SK-N-SH (cell line): ENCODE measurements at regions not wholly inside any gene's neighbourhood (a gene's known extent, or its start where the extent isn't known, plus 50 kb on each side); places are given as distances from the start of the nearest gene placed in this dataset.

Experiments used
- CTCF ChIA-PET: fragments of 300-600, 350-600 bp; formaldehyde crosslinking; extraction: SDS; loops from one replicate; lab custom pipeline; 2021; lab: Yijun Ruan, JAX
- POLR2A ChIA-PET: fragments of 350-600 bp; sonication (Branson Sonifier 250); formaldehyde crosslinking; extraction: SDS; loops from one replicate; lab custom pipeline; 2020; ENCODE audit warnings: antibody characterized with exemption, inconsistent platforms; lab: Yijun Ruan, JAX
- DNase-seq: peaks from one replicate; pipeline ENCODE4 v3.0.0; 2012
- H2AFZ ChIP-seq: fragments of 200-600 bp; sonication (generic); 2 replicates; pipeline ENCODE4 v1.8.1; 2016; ENCODE audit warnings: antibody characterized with exemption, mild to moderate bottlenecking, low read depth
- H3F3A ChIP-seq: fragments of 200-600 bp; sonication (generic); replicated peaks from 2 replicates; pipeline ENCODE3; 2016; ENCODE audit warnings: antibody characterized with exemption, mild to moderate bottlenecking; ENCODE audit not compliant: insufficient read depth
- H3K27ac ChIP-seq, 2 experiments: fragments of 200-500 bp in 1 of 2; fragments of 200-600 bp in 1 of 2; sonication (Bioruptor generic) in 1 of 2; sonication (generic), shearing (Covaris generic) in 1 of 2; 2 replicates each; pipeline versions ENCODE4 v1.5.1 to v1.6.1; 2014 to 2016; ENCODE audit warnings: low read depth in 2 of 2, inconsistent platforms in 1 of 2, low read length in 1 of 2, mild to moderate bottlenecking in 1 of 2, mixed read lengths in 1 of 2
- H3K27me3 ChIP-seq: fragments of 200-600 bp; sonication (generic), shearing (Covaris generic); 2 replicates; pipeline ENCODE4 v1.6.1; 2016; ENCODE audit warnings: mixed run types; ENCODE audit not compliant: insufficient read depth
- H3K36me3 ChIP-seq, 2 experiments: fragments of 200-500 bp in 1 of 2; fragments of 200-600 bp in 1 of 2; sonication (Bioruptor generic) in 1 of 2; sonication (generic) in 1 of 2; replicated peaks in 1 of 2; 2 replicates each; pipeline versions ENCODE3 to v1.5.1; 2014 to 2016; ENCODE audit warnings: low read length in 1 of 2, mild to moderate bottlenecking in 1 of 2; ENCODE audit not compliant: insufficient read depth in 2 of 2, control insufficient read depth in 1 of 2
- H3K4me1 ChIP-seq, 2 experiments: fragments of 200-500 bp in 1 of 2; fragments of 200-600 bp in 1 of 2; sonication (Bioruptor generic) in 1 of 2; sonication (generic), shearing (Covaris generic) in 1 of 2; 2 replicates each; pipeline versions ENCODE4 v1.5.1 to v1.6.1; 2014 to 2016; ENCODE audit warnings: low read depth in 1 of 2, low read length in 1 of 2, mixed run types in 1 of 2; ENCODE audit not compliant: insufficient read depth in 2 of 2, control insufficient read depth in 1 of 2
- H3K4me2 ChIP-seq: fragments of 200-600 bp; sonication (generic), shearing (Covaris generic); 2 replicates; pipeline ENCODE4 v1.6.1; 2017; ENCODE audit warnings: mixed run types
- H3K4me3 ChIP-seq, 2 experiments: fragments of 200-500 bp in 1 of 2; fragments of 200-600 bp in 1 of 2; sonication (Bioruptor generic) in 1 of 2; sonication (generic), shearing (Covaris generic) in 1 of 2; 2 replicates each; pipeline versions ENCODE4 v1.5.1 to v1.8.1; 2014 to 2016; ENCODE audit warnings: low read depth in 2 of 2, inconsistent platforms in 1 of 2, low read length in 1 of 2, mild to moderate bottlenecking in 1 of 2, mixed read lengths in 1 of 2, moderate library complexity in 1 of 2
- H3K79me2 ChIP-seq: fragments of 200-600 bp; sonication (generic); 2 replicates; pipeline ENCODE4 v1.8.1; 2017; ENCODE audit warnings: mild to moderate bottlenecking; ENCODE audit not compliant: insufficient read depth
- H3K9ac ChIP-seq: fragments of 200-600 bp; sonication (generic); 2 replicates; pipeline ENCODE4 v1.6.1; 2017; ENCODE audit warnings: mixed run types
- H3K9me2 ChIP-seq: fragments of 200-600 bp; sonication (generic); 2 replicates; pipeline ENCODE4 v1.6.1; 2017; ENCODE audit warnings: mixed run types
- H3K9me3 ChIP-seq: fragments of 200-600 bp; sonication (generic); 2 replicates; pipeline ENCODE4 v1.6.1; 2017; ENCODE audit warnings: mixed run types, mild to moderate bottlenecking, moderate library complexity
- H4K20me1 ChIP-seq: fragments of 200-600 bp; sonication (generic); 2 replicates; pipeline ENCODE4 v1.6.1; 2017; ENCODE audit warnings: mild to moderate bottlenecking, mixed run types; ENCODE audit not compliant: insufficient read depth
- CTCF ChIP-seq: fragments of 200-600 bp; sonication (generic); IDR thresholded peaks from 2 replicates; pipeline ENCODE4 v1.6.1; 2017; ENCODE audit warnings: antibody characterized with exemption, mild to moderate bottlenecking, moderate library complexity
- ELF1 ChIP-seq: IDR thresholded peaks from 2 replicates; pipeline ENCODE4 v1.4.0; 2012
- EZH2phosphoT487 ChIP-seq: fragments of 200-600 bp; sonication (generic); IDR thresholded peaks from 2 replicates; pipeline ENCODE4 v1.6.1; 2017; ENCODE audit warnings: low read depth, mixed run types, mild to moderate bottlenecking, antibody characterized with exemption, moderate library complexity, borderline replicate concordance
- FOSL2 ChIP-seq: IDR thresholded peaks from 2 replicates; pipeline ENCODE4 v1.4.0; 2012; ENCODE audit warnings: low read depth, mild to moderate bottlenecking, moderate library complexity, borderline replicate concordance
- GABPA ChIP-seq: IDR thresholded peaks from 2 replicates; pipeline ENCODE4 v1.4.0; 2012; ENCODE audit warnings: low read depth, mild to moderate bottlenecking
- GATA2 ChIP-seq: sonication (generic); formaldehyde crosslinking; IDR thresholded peaks from 2 replicates; pipeline ENCODE4 v1.5.0; 2020; ENCODE audit warnings: mild to moderate bottlenecking, missing genetic modification reagents
- JUND ChIP-seq: IDR thresholded peaks from 2 replicates; pipeline ENCODE4 v1.4.0; 2012
- MEF2A ChIP-seq: IDR thresholded peaks from 2 replicates; pipeline ENCODE4 v1.4.0; 2012; ENCODE audit warnings: low read depth, borderline replicate concordance
- MXI1 ChIP-seq: IDR thresholded peaks from 2 replicates; pipeline ENCODE4 v1.6.1; 2012; ENCODE audit warnings: mild to moderate bottlenecking, low read depth, low read length, improper control_type of control experiment
- NFIC ChIP-seq: IDR thresholded peaks from 2 replicates; pipeline ENCODE4 v1.4.0; 2012; ENCODE audit warnings: borderline replicate concordance
- POLR2AphosphoS5 ChIP-seq: IDR thresholded peaks from 2 replicates; pipeline ENCODE4 v1.6.1; 2012; ENCODE audit warnings: low read depth, low read length
- RCOR1 ChIP-seq: fragments of 150-350 bp; IDR thresholded peaks from 2 replicates; pipeline ENCODE4 v1.6.1; 2017; ENCODE audit warnings: antibody characterized with exemption, low read length
- REST ChIP-seq: IDR thresholded peaks from 2 replicates; pipeline ENCODE4 v1.6.1; 2012; ENCODE audit warnings: mild to moderate bottlenecking, low read depth, low read length, moderate library complexity
- RXRA ChIP-seq: IDR thresholded peaks from 2 replicates; pipeline ENCODE4 v1.4.0; 2012; ENCODE audit warnings: low read depth, mild to moderate bottlenecking, borderline replicate concordance
- WGBS: methylation state at CpG from one replicate; pipeline ENCODE4 v1.1.6; 2017; ENCODE audit warnings: low lambda C conversion rate; 5-methylcytosine and 5-hydroxymethylcytosine counted together
- TF ChIP-seq, protein P1 (sequence below): IDR thresholded peaks from 2 replicates; pipeline ENCODE4 v1.4.0; 2012; ENCODE audit warnings: low read depth

GRCh38 chr14:94699831-94700230 lies 70.1 kb downstream of the GSC start:
- 36% methylated on average over 9 of the region's 9 CpGs for WGBS
- no peaks in the 10 kb centered on the region for H3K79me2 ChIP-seq
- no peaks in the 10 kb centered on the region for H4K20me1 ChIP-seq
- H2AFZ ChIP-seq, result no peak overlapping the region
- no peak for TF ChIP-seq MEF2A
- no peak for TF ChIP-seq CTCF
- TF ChIP-seq FOSL2, result no peak
- TF ChIP-seq REST, result no peak
- no peak for TF ChIP-seq ELF1
- no peak for TF ChIP-seq GATA2 (CRISPR knock-in tag)
- no peak for TF ChIP-seq EZH2phosphoT487
- no peak for TF ChIP-seq JUND
- TF ChIP-seq GABPA, result no peak
- H3K27ac ChIP-seq, result no peak overlapping the region
- POLR2A ChIA-PET, result no interaction called here
- no peaks in the 10 kb centered on the region for H3K9me3 ChIP-seq
- H3F3A ChIP-seq, result no peaks in the 10 kb centered on the region
- H3K27me3 ChIP-seq, result no peaks in the 10 kb centered on the region
- CTCF ChIA-PET, result interaction anchor here (2.2 kb wide), 1 partner anchor 733 kb away, joined by 13 read pairs; no protein-coding TSS in a partner anchor
- H3K9me2 ChIP-seq, result no peaks in the 10 kb centered on the region
- no peak overlapping the region for H3K4me2 ChIP-seq
- no peak overlapping the region for H3K4me3 ChIP-seq
- DNase-seq, result no peak
- H3K9ac ChIP-seq, result no peak overlapping the region
- H3K4me1 ChIP-seq, result no peaks in the 10 kb centered on the region
- no peaks in the 10 kb centered on the region for H3K36me3 ChIP-seq

DNA sequence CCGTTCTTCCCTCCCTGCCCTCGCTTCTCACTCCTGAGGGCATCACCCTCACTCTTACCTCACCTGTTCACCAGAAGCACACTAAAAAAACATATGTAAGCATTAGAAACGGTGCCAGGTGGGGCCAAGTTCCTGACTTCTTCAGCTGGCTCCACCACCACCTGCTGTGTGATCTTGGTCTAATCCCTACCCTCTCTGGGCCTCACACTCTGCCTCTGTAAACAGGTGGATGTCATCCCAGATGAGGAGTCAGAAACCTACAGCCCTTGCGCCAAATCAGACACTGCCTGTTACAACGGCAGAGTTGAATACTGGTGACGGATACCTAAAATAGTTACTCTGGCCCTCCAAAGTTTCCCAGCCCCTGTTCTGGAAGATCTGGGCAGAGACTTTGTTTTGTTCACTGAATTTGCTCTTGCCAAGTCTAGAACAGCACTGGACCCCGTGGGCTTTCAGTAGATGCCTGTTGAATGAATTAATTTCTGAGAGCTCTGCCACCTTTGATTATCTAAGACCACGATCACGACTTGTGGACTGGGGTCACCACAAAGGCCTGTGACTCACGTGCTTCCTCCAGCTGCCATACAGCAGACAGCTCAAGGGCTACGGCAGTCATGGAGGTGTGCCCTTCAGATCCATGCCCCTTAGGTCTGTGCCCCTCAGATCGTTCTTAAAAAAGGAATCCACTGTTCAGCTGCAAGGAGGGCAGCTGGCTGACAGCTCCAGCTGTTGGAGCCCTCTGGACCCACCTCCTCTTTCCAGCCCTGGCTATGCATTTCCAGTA lies 71.9 kb downstream of the GSC start:
- H3K4me1 ChIP-seq, result no peaks in the 10 kb centered on the region
- TF ChIP-seq RCOR1, result no peak
- no peak for TF ChIP-seq NFIC
- TF ChIP-seq RXRA, result no peak
- no peak for TF ChIP-seq MEF2A
- TF ChIP-seq MXI1, result no peak
- no peak for TF ChIP-seq POLR2AphosphoS5
- TF ChIP-seq, protein P1, sequence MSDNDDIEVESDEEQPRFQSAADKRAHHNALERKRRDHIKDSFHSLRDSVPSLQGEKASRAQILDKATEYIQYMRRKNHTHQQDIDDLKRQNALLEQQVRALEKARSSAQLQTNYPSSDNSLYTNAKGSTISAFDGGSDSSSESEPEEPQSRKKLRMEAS, result no peak
- H3K9ac ChIP-seq, result no peak overlapping the region
- ChIA-PET CTCF (interaction anchor here (0.6 to 2.2 kb wide), 3 partner anchors 8 to 734 kb away, joined by 3 to 13 read pairs (median 3); no protein-coding TSS in a partner anchor), POLR2A (no interaction called here)
- H3K4me2 ChIP-seq, result no peak overlapping the region
- WGBS, result 55% methylated on average over 8 of the region's 12 CpGs
- no peak overlapping the region for H3K27ac ChIP-seq
- no peaks in the 10 kb centered on the region for H3K27me3 ChIP-seq
- H3K4me3 ChIP-seq, result no peak overlapping the region
- no peak for DNase-seq
- H4K20me1 ChIP-seq, result no peaks in the 10 kb centered on the region
- no peak overlapping the region for H2AFZ ChIP-seq
- no peaks in the 10 kb centered on the region for H3K36me3 ChIP-seq
- no peaks in the 10 kb centered on the region for H3K79me2 ChIP-seq
- H3F3A ChIP-seq, result no peaks in the 10 kb centered on the region
- no peaks in the 10 kb centered on the region for H3K9me2 ChIP-seq
- no peaks in the 10 kb centered on the region for H3K9me3 ChIP-seq
